Stimulated activated CD4-positive, alpha-beta T cell treated with anti-CD3 and anti-CD28 coated beads, Interleukin-2, amount 100 ng/mL, for 24 hours (primary cell): ENCODE measurements at regions not wholly inside any gene's neighbourhood (a gene's known extent, or its start where the extent isn't known, plus 50 kb on each side); places are given as distances from the start of the nearest gene placed in this dataset.

Source experiments
- DNase-seq, 2 donors: peaks; one replicate each; pipeline ENCODE4 v3.0.0-alpha.2; 2020

DNA sequence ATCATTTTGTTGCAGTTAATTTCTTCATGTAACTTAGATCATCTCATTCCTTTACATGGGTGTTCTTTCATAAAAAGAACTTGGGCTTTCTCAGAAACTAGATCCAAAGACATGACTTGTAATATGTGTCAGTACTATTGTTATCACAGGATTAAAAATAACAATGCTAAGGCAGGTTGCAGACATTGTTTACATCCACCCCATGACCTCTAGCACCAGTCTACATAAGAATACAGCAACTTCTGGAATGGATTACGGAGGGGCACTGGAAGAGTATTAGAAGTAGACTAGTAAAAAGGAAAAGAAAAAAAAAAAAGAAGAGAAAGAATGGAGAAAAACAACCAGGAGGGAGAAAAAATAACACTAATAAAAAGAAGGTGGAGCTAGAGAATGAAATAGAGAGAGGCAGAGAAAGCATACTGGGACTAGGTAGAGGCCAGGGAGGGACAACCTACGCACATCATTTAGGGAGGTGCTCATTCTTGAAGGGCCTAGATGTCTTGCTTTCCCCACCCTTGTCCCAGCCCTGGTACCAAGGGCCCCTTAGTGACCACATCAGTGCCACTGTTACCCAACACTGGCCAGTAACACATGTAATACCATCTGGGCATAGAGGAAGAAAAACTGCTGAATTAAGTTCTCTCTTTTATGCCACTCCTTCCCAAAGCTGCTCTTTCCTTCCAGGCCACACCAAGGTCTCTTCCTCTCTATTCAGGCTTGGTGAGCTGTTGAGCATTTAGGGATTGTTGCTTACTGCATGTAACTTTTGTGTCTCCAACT lies 70.6 kb upstream of the KLF7 start:
- no peak for DNase-seq

DNA sequence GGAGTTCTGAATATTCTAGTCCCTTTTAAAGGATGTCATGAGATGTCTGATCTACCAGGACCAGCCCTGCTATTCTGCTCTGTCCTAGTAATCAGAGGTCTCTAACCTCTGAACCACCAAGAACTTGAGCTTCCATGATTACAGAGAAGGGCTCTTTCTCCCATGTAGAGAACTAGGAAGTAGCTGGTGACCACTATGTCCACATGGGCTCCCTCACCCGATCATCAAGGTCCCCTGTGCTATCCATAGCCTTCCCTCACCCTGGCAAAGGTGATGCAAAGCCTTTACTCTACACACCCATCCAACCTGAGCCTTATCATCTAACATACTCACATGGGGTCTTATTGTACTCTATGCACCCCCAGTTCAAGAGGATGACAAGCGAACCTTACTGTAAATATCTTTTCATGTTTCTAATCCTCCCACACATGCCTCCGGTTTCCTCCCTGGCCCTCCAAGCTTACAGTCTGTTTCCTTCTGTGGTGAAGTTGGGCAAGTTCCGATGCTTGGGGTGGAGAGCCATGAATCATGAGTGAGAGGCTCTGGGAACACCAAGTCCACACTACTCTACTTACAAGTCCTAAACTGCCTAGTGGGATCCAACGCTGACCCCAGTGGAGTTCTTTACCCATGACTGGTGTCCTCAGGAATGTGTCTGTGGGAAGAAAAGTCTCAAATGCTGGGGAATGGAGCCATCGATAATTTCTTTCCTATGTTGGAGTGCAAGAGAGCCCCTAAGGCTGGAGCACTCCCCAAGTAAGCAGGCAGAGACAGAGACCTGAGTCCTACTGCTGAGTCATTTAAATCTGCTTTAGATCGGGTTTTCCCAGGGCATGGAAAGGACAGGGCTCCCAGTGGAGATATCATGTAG lies 73.3 kb upstream of the KLF7 start:
- DNase-seq, result peak; percentile 37 to 40

DNA sequence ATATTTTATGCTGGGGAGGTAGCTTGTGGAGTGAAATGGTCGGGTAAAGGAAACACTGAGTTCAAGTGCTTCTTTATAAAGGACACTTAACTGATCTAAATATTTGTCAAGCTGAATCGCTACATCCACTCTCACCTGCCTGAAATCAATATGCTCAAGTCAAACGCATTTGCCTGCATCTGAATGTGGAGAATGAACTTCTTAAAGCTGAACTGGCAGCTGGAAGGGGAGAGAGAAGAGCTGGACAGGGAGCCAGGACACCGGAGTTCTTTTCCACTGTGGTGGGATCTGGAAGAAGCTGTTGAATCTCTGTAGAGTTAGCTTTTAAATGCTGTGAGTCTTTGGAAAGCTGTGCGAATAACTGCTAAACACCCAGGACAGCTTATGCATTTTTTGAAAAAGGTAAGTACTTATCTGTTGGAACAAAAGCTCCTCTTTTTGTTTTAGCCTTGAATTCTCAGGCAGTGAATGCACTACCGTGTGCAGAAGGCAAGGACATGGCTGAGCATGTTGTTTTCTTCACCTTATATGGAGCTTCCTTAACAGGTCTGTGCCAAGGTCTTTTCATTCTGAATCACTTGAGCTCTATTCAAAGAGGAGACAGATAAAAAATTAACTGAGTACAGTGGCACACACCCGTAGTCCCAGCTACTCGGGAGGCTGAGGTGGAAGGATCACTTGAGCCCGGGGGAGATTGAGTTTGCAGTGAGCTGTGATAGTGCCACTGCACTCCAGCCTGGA lies 74.2 kb upstream of the KLF7 start:
- no peak for DNase-seq

DNA sequence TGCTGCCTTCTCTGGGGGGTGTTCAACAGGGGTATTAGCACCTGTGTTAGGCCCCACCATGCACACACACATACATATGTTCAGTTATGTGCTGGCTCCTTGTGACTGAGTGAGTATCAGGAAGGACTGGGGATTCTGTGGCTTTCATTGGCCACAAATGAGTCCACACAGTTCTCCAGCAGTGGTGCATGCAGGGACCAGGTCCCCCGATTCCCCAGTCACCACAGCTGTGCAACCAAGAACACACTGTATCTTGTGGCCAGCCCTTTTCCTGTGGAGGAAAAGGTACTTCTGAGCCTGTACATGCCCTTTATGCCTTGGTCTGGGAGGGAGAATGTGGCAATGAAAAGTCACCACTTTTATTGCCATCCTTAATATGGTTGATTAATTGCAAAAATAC lies 74.9 kb upstream of the KLF7 start:
- DNase-seq, result no peak

- peak; percentile 44 to 48 for DNase-seq
Measured at GRCh38 chr2:207241198-207241597, 75.5 kb upstream of the KLF7 start.

- DNase-seq, result no peak
Measured at GRCh38 chr2:207243601-207244000, 77.9 kb upstream of the KLF7 start.

DNA sequence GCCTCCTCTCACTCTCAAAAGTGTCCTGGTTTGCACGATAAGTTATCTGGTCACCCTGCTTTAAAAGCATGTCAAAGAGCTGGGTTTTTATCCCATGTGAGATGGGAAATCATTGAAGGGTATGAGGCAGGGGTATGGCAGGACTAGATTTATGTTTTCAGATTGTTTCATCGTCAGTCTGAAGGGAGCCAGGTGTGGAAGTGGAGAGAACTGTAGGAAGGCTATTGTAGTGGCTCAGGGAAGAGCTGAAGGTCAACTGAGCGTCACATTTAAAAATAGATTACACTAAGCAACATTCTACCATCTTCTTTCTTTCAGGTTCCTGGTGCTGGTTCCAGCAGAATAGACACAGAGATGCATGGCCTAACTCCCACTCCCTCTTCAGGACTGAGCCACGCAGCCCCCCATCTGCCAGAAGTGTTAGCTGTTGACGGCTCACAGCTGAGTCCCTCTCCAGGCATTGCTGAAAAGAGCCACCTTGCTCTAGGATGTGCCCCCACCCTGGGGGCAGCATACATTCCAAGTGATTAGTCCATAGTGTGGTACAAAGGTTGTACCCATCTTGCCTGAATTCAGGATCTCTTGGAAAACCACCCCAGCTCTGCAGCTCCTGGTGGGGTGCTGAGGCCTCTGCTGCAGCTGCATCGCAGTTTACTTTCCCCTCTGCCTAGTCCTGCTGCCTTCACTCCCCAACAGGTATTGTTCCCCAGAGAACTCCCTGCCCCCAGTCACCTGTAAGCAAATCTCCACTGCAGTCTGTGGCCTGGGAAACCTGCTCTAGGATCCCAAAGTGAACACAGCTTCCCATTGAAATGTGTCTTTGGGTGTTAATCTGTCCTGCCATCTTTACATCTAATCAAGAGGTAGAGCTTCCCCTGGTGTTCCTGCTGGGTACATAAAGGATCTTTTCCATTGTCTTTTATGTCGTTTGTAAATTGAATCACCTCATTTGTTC lies 79.5 kb upstream of the KLF7 start:
- DNase-seq, result no peak

DNA sequence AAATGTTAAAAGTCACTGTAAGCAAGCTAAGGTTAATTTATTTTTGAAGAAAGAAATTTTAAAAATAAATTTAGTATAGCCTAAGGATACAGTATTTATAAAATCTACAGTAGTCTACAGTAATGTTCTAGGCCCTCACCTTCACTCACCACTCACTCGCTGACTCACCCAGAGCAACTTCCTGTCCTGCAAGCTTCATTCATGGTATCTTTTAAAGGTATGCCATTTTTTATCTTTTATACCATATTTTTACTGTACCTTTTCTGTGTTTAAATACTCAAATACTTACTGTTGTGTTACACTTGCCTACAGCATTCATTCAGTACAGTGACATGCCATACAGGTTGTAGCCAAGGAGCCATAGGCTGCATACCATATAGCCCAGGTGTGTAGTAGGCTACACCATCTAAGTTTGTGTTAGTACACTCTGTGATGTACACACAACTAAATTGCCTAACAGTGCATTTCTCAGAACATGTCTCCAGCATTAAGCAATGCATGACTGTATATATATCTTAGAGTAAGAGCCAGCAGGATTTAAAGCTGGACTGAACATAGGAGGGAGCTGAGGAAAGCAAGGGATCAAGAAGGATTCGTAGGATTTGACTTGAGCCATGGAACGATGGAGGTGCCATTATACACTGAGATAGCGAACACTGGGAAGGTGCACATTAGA lies 83.1 kb upstream of the KLF7 start:
- no peak for DNase-seq

DNA sequence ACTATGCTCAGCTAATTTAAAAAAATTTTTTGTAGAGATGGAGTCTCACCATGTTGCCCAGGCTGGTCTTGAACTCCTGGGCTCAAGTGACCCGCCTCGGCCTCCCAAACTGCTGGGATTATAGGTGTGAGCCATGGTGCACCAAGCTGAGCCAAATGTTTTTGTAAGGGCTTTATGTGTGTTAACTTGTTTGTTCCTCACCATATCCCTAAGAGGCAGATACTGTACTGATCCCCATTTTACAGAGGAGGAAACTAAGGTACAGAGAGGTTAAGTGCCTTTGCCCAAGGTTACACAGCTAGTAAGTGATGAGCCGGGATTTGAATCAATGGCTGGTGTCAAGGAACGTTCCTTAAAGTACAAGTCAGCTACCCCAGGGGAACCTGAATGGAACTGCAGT lies 85.3 kb upstream of the KLF7 start:
- no peak for DNase-seq

DNA sequence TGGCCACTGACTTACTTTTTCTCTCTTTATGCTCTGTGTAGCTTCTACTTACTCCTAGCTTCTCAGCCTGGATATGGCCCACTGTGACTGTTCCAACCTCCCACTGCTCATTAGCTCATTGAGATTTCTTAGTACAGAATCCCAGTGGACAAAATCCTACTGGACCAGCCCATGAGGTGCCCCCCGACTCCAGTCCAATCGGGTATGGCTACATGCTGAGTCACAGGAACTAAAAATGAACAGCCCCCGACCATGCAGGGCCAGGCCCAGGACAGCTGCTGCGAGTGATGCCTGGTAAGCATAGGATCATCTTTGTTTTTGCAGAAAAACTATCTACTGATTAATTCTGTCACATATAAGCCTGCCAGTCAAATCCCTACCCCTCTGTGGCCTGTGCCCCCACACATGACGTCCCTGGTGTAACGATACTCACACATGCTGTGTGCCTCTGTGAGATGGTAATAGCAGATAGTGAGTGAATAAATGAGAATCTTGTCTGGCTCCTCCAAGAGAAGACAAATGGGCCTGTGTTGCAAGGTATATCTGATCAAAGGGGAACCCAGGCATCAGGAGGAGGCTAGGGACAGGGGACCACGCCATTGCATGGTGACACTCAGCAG lies 85.9 kb upstream of the KLF7 start:
- DNase-seq, result peak in 1 of 2 donors; percentile 32

DNA sequence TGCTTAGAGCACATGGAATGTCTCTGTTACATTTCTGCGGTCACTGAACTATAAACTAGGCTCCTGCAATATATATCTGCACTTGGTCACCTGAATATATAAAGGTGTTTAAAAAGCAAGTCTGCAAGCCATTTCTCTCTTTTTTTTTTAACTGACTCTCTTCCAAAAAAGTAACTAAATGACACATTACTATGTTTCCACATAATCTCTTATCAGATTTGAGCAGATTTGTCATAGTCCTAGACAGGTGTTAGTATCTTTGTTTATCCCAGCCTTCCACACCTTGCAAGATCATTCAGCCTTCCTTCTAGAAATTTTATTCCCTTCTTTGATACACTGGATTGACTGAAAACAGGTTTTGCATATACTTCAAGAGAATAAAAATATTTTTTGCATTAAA lies 86.7 kb upstream of the KLF7 start:
- DNase-seq, result no peak

DNA sequence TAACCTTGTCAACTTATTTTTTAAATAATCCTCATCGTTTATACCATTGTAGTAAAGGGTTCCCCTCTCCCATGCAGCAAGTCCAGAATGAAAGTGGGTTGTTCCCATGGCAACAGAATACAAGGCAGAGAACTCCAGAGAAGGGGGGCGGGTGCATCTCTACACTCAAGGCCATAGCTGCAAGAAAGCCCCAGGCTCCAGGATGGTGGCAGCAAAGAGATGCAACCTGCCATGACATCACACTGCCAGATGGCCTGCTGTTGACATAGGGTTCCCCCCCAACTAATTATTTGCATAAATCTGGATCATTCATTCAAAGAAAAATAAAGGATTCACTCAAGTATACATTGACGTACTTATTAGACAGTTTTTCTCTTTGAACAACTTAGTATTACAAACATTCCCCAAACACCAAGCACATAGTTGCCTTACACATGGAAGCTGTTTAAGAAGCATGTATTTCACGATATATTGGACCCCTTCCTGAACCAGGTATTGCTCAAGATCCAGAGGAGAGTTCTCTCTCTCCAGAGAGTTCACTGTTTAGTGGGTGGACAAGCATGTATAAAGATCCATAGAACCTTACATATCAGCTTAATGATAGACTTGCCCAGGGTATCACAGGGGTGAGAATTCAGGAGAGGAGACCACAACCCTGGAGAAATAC lies 87.4 kb upstream of the KLF7 start:
- DNase-seq, result no peak

DNA sequence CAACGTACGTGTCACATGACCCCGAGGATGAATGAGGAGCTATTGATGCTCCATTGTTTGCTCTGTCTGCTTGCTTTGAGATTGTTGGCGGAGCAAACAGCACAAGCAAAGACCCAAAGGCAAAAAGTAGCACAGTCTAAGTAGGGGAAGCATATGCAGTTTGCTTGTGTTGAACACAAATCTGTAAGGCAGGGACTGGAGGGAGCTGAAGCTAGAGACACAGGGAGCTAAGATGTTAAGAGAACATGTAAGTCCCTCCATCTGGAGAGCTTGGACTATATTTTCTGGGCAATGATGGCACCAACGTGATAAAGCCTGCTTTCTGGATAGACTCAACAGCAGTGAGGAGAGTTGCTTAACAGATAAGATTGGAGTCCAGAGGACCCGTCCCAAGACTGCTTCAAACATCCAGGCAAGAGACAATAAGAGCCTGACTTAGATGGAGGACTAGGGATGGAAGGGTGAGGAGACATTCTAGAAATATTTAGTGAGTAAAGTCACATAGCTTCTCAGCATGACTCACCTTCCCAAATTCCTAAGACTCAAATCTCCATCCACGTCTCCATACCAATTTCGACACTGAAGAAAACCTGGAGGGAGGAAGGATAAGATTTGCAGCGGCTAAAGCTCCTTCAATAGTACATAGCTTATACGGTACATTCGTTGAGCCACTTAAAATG lies 88.1 kb upstream of the KLF7 start:
- DNase-seq, result no peak

DNA sequence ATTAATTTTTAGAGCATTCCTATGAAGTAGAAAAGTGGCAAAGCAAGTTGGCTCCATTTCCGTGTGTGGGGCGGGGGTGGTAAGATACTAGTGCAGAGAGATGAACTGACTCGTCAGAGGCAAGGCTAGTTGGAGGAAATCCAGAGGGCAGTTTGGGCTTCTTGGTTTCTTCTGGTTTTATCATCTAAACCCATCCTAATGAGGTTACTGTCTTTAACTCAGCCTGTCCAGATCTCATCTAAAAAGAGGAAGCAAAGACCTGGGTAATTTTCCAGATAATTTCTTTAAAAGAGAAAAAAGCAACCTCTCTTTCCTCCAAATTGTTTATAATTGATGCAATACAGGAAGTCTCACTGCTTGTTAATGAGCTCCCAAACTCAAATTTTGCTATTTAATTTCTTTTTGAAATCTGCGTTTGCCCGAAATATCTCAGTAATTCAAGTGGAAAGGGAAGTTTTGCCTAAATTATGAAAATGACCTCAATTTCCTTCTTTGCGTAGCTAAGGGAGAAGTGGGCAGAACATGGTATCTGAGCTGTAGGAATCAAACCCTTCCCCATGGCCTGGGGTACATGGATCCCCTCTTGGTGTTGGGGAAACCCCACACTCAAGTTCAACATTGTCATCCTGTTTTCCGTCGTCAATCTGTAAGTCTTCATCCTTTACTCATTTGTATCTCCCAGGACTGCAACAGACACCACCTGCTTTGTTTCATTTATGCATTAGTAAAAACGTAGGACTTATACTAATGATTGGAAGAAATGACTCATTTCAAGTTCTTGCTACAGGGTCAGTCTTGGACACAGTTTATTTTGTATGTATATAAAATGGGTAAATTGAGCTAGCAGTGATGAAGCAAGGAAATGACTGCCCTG lies 89.1 kb upstream of the KLF7 start:
- DNase-seq, result no peak

DNA sequence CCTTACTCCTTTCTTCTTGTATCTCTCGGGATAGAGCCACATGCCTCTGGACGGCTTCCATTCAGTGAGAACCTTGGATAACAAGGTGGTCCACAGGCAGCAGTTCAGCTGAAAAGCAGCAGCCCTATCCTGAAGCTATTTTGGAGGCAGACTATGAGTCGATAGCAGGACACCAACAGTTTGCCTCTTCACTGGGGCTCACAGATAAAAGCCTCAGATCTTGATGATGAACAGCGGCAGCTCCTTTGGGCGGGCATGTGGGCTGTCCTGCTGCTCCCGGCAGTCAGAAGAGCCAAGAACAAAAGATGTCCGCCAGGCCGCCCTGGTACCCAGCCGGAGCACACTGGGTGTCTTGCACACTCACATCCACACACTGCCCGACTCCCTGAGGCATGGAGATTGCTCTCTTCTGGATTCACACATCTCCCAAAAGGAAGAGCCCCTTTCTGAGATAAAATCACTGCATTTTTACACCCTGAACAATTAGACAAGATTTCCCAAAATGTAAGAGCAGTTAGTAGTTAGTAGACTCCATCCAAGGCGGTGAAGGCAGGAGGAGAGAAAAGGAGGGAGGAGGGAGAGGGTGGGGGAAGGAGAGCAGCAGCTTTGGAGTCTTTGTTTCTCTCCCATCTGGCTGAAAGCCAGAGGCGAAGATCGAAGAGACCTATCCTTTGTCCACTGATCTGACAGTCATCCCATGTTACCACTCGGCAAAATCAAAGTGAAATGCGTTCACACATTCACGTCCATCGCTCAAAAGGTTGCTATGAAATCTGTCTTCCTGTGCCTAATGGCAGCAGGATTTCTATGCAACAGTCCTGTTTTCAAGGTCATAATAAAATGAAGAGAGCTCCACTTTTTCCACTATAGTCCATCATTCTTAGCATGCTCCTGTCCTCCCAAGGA lies 90.1 kb upstream of the KLF7 start:
- no peak for DNase-seq

GRCh38 chr2:207256476-207257207 lies 90.9 kb upstream of the KLF7 start:
- no peak for DNase-seq
